ENCODE measurements at regions not wholly inside any gene's neighbourhood (a gene's known extent, or its start where the extent isn't known, plus 50 kb on each side); places are given as distances from the start of the nearest gene placed in this dataset.

DNA sequence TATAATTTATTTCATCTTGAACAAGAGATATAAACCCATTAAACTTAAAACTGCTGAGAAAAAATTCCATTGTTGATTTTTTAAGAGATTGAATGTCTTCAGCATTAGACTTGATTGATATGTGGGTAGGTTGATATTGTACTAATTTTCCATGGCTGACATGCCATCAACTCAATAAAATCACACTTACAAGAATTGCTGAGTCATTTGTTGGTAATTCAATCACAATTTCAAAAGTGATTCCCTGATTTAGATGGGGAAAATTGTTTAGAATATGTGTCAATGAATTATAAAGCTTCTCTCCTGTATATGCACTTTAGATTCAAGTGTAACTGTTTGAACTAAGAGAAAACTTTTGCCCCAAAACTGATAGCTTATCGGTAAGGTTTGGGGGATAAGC, 223.5 kb upstream of the NCAM2 start:
- TF ChIP-seq CTCF (IDR thresholded peaks at IDR 0.05) = no peak
- TF ChIP-seq POLR2A (IDR thresholded peaks at IDR 0.05) = no peak
